Upper lobe of left lung (tissue), 4 donors: ENCODE measurements at regions not wholly inside any gene's neighbourhood (a gene's known extent, or its start where the extent isn't known, plus 50 kb on each side); places are given as distances from the start of the nearest gene placed in this dataset.

Experiments
- CTCF ChIP-seq, 6 experiments: fragments of 450-650 bp in 4 of 6; fragments of 200-600 bp in 2 of 6; sonication (generic) in 2 of 6; IDR thresholded peaks; one replicate each; pipeline ENCODE4 v1.5.1; 2016 to 2019; ENCODE audit warnings: antibody characterized with exemption in 6 of 6
- EP300 ChIP-seq, 4 donors: sonication (generic); formaldehyde crosslinking; IDR thresholded peaks; one replicate each; pipeline ENCODE4 v1.5.1; 2017; ENCODE audit warnings: antibody characterized with exemption in 4 of 4, control low read depth in 2 of 4
- POLR2A ChIP-seq, 4 donors: fragments of 450-650 bp; IDR thresholded peaks; one replicate each; pipeline ENCODE4 v1.5.1; 2016 to 2017; ENCODE audit warnings: antibody characterized with exemption in 4 of 4, mild to moderate bottlenecking in 2 of 4
- POLR2AphosphoS5 ChIP-seq, 2 donors: sonication (generic); formaldehyde crosslinking; IDR thresholded peaks; one replicate each; pipeline ENCODE4 v1.5.1; 2017; ENCODE audit warnings: antibody characterized with exemption in 2 of 2

GRCh38 chr3:38968403-38968802 is 83.3 kb downstream of the SCN11A start:
- TF ChIP-seq CTCF (IDR thresholded peaks at IDR 0.05) = no peak
- TF ChIP-seq EP300 (IDR thresholded peaks at IDR 0.05) = no peak
- no peak for TF ChIP-seq POLR2AphosphoS5 (IDR thresholded peaks at IDR 0.05)
- TF ChIP-seq POLR2A (IDR thresholded peaks at IDR 0.05) = no peak
